Middle frontal gyrus (tissue), 1 donor: ENCODE measurements at regions not wholly inside any gene's neighbourhood (a gene's known extent, or its start where the extent isn't known, plus 50 kb on each side); places are given as distances from the start of the nearest gene placed in this dataset.
A peak's percentile ranks its signal among the peaks of the same experiment; 100 is the strongest.
"Not testable (repeated sequence)": the region's sequence is repeated elsewhere in the genome, so short reads cannot be mapped to it uniquely, and the experiment has no call there.

ENCODE experiments used
- DNase-seq: peaks from one replicate; pipeline ENCODE4 v3.0.0-alpha.2; 2015; ENCODE audit warnings: low spot score; ENCODE audit errors: extremely low spot score

DNA sequence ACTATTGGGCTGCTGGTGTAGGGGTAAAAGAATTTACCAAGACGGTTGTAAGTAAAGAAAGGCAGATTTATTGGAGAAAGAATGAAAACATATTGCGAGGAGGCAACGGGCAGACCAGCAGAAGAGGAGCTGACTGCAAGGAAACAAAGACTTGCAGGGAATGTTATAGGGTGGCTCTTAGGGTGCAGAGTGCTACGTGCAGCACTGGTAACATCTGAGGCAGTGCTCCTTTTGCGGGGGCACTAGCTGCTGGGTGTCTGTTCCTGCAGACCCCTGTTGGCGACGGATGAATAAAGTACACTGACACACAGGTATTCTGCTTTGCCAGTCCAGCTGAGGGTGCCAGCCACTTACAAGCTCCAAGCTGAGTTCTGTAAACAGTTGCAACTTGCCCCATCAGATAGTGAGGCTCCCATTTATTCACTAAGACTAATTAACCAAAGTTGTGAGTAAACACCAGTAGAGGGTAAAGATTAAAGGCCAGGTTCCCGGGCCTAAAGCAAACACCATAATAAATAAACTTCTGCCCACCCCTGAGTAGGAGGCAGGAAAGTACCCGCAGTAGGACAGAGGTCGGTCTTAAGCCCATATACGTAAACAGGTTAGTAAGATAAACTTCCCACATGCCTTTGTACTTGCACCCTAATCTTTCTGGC is 140.2 kb upstream of the KCNK1 start:
- DNase-seq: no peak

GRCh38 chr1:233477359-233477758 is 136.5 kb upstream of the KCNK1 start:
- DNase-seq: peak; percentile 19

DNA sequence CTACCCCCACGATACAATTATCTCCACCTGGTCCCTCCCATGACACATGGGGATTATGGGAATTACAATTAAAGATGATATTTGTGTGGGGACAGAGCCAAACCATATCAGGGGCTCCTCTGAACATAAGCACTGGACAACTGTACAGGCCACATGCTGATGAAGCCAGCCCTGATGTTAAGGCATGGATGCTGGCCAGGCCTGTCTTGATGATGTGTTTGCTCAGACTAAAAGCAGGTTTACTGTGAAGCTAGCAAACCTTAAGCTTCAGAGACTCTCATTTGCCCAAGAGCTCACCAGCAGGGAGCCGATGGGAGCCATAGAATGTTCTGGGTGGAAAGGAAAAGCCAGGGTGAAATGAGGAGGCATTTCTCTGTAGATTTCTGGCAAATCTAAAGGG is 135.3 kb upstream of the KCNK1 start:
- no peak for DNase-seq

DNA sequence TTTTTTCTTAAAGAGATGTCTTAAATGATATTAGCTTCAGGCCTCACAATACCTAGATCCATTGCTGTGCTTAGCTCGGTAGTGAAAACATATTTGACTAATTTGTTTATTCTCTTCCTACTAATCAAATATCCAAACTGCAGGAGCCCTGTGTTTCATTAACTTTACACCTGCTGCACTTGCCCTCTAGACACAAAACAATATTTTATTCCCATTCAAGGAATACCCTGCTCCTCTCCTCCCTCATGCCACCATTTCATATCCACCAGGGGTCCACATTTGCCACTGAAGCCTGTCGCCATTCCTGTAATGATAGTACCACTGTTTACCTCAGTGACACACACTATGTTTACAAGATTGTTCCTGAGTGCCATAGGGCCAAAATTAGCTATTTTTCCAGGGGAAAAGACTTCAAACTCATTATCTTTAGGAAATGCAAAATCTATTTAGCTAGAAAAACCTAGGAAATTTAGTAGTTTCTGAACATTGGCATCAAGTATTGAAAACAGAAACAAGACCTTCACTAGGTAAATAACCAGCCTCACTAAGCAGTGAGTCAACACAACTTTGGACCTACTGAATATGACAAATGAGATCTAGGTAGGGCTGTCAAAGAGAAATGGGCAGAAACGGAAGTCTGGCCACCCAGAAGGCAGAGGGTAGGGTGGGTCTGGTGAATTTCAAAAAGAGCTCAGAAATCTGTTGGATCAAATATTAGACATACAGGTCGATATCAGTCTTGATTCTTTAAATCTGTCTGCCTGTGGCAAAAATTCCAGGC is 134.6 kb upstream of the KCNK1 start:
- DNase-seq: no peak

DNA sequence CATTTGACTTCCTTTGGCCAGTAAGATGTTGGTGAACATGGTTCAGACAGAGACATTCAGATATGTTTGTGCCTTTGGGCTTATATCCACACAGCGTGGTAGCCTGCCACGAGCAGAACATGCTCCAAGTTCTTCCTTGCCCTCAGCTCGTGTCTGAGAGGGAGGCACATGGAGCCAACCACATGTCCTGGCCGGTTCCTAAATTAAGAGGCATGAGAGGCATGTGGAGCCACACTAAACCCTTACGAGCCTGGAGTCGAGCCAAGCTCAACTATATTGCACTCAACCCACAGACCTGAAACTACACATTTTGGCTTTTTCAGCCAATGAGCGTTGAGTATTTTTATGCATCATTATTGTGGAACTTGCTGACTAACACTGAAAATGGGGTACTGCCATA is 133.7 kb upstream of the KCNK1 start:
- DNase-seq: no peak

- DNase-seq: no peak
These were observed 131.5 kb upstream of the KCNK1 start for GRCh38 chr1:233482388-233482787.

- DNase-seq: no peak
These were observed 128.5 kb upstream of the KCNK1 start for GRCh38 chr1:233485385-233485784.

DNA sequence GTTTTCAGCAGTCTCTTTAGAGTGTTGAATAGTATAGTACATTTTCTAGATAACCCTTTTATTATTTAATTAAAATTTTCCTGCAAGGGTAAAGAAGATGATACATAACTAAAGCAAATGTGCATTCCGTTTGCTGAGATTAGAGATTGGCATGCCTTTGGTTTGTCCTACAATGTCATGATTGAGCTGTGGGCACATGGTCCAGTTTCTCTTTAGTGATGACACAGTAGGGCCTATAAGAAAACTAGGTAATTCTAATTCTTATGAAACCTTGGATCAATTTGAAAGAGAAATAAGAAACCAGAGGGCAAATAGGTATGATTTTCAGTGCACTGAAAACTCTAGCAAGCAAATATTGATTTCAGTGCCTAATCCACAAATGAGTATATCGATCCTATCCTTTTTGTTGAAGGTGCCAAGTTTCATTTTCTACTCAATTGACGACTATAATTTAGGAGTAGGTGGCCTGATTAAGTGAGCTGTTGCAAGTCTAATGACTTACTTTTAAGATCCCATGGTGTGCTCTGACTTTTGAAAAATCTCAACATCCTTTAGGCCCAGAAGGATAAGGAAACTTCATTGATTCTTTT is 128.0 kb upstream of the KCNK1 start:
- no peak for DNase-seq

DNA sequence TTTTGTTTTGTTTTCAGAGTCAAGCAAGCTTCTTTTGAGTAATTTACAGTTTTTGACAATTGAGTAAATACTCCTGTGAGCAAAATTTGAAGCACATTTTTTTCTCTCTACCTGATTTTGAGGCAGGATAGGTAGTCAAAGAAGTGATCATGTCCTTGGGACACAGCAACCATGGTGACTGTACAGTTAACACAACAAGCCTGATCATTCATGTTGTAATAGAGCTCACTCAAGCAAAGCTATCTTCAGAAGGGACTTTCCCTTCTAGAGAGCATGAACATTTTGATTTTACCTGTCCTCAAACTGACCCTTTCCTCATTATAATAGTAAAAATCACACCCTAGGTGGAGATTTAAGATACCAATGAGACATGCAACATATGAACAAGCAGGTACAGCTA is 126.5 kb upstream of the KCNK1 start:
- no peak for DNase-seq

DNA sequence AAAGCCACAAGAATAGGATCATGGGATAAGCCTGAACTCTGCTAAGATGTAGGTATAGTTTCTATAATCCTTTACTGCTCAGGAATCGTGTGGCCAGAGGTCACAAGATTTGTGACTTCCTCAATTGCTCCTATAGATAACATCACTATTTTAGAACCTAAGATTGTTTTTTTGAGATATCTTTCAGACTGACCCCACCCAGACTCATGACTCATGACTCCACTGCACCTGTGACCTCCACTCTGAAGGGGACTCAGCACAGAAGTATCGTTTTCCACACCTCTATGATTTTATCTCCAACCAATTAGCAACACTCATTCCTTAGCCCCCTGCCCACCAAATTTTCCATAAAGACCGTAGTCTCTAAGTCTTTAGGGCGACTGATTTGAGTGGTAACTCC is 124.5 kb upstream of the KCNK1 start:
- no peak for DNase-seq

- no peak for DNase-seq
These were observed 123.4 kb upstream of the KCNK1 start for GRCh38 chr1:233490488-233490887.

DNA sequence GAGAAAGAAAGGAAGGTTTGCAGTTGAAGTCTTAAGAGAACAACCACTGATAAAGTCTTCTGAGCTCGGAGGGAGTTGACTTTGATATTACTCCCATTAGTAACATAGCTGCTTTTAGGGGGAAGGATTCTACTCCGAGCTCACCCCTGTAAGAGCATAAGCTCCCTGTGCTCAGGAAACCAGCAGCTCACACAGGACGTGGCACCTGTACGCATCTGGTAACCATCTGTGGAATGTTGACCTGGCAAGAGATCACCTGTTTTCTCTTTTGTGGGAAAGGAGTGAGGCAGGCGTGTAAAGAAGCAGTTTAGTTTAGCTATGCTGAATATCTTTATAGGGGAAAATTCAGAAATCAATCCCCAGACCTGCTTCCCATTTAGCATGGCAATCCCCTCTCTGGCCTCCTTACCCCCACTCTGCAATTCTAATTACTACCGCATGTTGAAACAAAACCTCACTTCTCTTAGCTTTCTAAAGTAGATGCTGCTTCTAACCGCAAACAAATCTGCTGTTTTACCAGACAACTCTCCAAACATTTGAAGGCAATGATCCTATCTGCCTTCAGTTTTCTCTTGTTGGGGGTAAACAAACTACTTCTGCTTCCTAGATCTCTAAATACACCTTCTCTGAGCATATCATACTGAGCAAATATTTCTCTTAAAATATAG is 121.8 kb upstream of the KCNK1 start:
- no peak for DNase-seq

DNA sequence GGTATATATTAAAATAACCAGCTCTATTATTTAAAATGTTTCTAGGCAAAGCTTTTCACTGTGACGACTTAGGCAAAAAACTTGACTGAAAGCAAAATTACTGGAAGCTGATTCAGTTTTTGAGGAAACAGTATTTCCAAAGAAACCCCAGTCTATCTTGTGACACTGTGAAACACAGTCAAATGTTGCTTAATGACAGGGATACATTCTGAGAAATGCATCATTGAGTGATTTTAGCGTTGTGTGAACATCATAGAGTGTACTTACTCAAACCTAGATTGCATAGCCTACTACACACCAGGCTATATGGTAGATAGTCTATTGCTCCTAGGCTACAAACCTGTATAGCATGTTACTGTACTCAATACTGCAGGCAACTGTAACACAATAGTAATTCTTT is 116.9 kb upstream of the KCNK1 start:
- DNase-seq: no peak

DNA sequence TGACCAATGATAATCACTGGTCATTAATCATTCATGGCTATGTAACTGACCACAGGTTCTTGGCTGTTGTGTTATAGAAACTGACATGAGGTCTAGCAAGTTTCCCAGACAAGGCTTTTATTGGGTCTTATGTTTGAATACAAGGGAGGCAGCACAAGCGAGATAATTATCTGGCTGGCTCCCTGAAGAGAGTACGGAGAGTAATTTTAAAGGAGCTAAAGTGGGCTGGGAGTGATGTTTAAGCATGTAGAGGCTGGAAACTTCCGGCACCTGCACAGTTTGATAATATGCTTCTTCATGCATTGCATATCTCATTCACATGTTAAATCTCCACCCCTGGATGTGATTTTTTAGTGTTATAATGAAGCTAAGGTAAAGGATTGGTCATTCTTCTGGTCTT is 116.2 kb upstream of the KCNK1 start:
- DNase-seq: no peak

DNA sequence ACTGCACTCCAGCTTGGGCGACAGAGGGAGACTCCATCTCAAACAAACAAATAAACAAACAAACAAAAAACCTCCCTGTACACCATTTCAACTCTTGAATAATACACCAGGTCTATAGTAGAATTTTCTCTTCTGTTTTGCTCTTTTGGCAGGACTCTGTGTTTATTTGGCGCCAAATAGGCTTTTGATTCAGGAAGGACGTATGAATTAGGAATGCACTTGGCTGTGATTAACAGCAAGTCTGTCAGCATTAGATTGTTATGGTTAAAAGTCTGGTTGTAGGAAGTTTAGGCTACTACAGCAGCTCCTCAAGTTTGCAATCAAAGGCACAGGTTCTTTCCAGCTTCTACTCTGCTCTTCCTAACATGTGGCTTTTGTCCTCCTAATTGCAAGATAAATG is 113.8 kb upstream of the KCNK1 start:
- no peak for DNase-seq

DNA sequence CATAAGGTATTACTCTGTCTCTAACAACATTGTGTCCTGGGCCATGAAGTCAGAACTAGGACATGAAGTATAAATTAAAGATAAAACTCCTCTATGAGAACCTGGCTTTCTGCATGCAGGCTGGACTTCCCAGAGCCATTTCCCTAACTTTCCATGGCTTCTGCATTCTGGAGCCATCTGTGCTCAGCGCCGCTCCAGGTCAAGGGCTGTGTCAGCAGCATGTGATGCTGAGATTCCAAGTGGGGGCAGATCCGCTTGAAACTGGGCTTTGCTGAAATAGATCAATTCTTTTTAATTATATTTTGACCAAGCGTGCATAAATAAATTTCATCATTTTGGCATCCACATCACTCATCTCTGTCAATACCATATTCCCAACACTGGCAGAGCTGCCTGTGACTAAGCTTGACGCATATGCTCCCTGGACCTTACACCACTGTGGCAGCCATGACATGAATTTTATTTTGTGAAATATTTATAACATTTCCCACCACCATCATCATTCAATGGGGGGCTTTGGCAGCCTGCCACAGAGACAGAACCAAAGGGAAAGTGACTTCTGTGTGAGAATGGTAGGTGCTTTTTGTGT is 110.4 kb upstream of the KCNK1 start:
- no peak for DNase-seq

- no peak for DNase-seq
These were observed 108.8 kb upstream of the KCNK1 start for GRCh38 chr1:233505130-233505529.

DNA sequence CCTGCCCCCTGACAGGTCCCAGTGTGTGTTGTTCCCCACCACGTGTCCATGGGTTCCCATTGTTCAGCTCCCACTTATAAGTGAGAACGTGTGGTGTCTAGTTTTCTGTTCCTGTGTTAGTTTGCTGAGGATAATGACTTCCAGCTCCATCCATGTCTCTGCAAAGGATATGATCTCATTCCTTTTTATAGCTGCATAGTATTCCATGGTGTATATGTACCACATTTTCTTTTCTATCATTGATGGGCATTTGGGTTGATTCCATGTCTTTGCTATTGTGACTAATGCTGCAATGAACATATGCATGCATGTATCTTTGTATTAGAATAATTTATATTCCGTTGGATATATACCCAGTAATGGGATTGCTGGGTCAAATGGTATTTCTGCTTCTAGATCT is 108.0 kb upstream of the KCNK1 start:
- not testable (repeated sequence) for DNase-seq

DNA sequence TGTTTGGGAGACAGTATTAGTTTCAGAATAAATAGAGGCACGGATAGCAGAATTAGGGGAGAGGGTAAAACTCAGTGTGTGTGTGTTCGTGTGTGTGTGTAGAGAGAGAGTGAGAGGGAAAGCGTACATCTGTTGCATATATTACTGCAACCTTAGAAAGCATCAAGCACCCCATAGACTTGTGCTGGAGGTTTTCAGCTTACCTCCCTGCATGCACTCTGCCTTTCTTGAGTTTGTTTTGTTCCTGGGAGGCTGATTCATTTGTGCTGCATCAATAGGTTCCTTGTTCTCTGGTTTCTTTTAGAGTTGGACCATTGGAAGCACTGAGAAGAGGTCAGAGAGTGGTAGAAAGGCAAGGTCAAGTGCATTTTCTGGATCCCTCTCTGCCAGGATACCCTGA is 104.4 kb upstream of the KCNK1 start:
- DNase-seq: no peak

DNA sequence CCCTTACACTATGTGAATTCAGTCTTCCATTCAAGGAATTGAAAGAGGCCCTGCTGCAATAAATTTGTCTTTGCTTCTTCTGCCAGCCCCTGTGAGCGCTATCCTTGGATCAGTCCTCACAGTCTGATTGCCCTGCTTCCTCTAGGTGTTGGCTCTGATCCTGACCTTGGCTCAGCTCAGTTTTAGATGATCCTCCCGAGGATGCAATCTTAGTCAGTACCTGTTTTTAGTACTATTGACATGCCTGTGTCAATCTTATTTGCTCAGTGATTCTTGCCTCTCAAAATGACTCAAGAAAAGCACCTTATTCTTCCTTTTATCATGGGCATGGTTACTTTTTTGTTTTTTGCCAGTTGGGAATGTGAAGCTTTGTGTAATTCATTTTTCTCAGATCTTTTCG is 101.4 kb upstream of the KCNK1 start:
- no peak for DNase-seq

GRCh38 chr1:233513431-233513830 is 100.5 kb upstream of the KCNK1 start:
- no peak for DNase-seq

GRCh38 chr1:233514946-233515391 is 98.9 kb upstream of the KCNK1 start:
- no peak for DNase-seq
